Keratinocyte (primary cell): ENCODE measurements at regions not wholly inside any gene's neighbourhood (a gene's known extent, or its start where the extent isn't known, plus 50 kb on each side); places are given as distances from the start of the nearest gene placed in this dataset.

ENCODE experiments used
- CTCF ChIP-seq, 3 experiments: IDR thresholded peaks in 1 of 3; conservative IDR thresholded peaks in 1 of 3; optimal IDR thresholded peaks in 1 of 3; 2 replicates in 2 of 3; 3 replicates in 1 of 3; pipeline versions ENCODE3 to v1.5.1; 2011; ENCODE audit warnings: low read length in 3 of 3, mild to moderate bottlenecking in 3 of 3, moderate library complexity in 2 of 3, control low read depth in 1 of 3, inconsistent platforms in 1 of 3; ENCODE audit not compliant: insufficient read depth in 2 of 3; ENCODE audit errors: extremely low read depth in 1 of 3
- EZH2 ChIP-seq: IDR thresholded peaks from one replicate; pipeline ENCODE4 v1.6.1; 2012; ENCODE audit warnings: inconsistent platforms, mild to moderate bottlenecking, low read length, moderate library complexity

GRCh38 chr5:154618696-154619095 lies 136.5 kb upstream of the LARP1 start:
- TF ChIP-seq CTCF (optimal IDR thresholded peaks at IDR 0.05 in 1 of 3, IDR thresholded peaks at IDR 0.05 in 1 of 3, conservative IDR thresholded peaks at IDR 0.05 in 1 of 3; ENCODE audit: extremely low read depth in 1 of 3, insufficient read depth in 2 of 3, low read length in 3 of 3) (no peak), EZH2 (no peak)
